ENCODE measurements at regions not wholly inside any gene's neighbourhood (a gene's known extent, or its start where the extent isn't known, plus 50 kb on each side); places are given as distances from the start of the nearest gene placed in this dataset.

DNA sequence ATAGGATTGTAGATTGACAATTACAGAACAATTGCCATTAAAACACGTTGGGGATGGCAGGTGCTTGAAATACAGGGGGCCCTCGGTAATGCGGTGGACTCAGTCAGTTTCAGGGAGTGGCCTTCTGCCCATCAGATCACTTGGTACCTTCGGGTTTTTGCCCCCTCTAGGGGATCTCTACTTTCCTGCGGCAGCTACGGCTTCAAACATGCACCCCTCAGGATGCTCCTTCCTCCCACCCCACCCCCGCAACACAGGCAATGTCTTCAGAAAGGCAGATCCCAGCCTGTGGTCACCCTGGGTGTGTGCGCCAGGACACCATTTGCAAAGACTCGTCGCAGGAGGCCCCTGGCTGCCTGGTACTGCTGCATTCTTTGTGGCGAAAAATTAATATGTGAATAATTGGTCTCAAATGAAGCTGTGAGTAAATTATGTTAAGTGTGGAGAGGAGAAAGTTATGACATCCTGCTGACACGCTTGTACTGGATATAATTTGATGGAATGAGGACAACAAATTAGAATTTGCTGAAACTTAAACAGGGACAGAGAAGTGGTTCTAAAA lies 431.0 kb upstream of the MKI67 start:
- DNase-seq (ENCODE audit: extremely low read depth, low read depth): no peak
- no peak overlapping the region for H3K4me3 ChIP-seq (replicated peaks; ENCODE audit: low read depth, low read length)
- TF ChIP-seq, protein P1, sequence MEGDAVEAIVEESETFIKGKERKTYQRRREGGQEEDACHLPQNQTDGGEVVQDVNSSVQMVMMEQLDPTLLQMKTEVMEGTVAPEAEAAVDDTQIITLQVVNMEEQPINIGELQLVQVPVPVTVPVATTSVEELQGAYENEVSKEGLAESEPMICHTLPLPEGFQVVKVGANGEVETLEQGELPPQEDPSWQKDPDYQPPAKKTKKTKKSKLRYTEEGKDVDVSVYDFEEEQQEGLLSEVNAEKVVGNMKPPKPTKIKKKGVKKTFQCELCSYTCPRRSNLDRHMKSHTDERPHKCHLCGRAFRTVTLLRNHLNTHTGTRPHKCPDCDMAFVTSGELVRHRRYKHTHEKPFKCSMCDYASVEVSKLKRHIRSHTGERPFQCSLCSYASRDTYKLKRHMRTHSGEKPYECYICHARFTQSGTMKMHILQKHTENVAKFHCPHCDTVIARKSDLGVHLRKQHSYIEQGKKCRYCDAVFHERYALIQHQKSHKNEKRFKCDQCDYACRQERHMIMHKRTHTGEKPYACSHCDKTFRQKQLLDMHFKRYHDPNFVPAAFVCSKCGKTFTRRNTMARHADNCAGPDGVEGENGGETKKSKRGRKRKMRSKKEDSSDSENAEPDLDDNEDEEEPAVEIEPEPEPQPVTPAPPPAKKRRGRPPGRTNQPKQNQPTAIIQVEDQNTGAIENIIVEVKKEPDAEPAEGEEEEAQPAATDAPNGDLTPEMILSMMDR (IDR thresholded peaks at IDR 0.05; ENCODE audit: low read depth, low read length, missing control alignments): no peak

DNA sequence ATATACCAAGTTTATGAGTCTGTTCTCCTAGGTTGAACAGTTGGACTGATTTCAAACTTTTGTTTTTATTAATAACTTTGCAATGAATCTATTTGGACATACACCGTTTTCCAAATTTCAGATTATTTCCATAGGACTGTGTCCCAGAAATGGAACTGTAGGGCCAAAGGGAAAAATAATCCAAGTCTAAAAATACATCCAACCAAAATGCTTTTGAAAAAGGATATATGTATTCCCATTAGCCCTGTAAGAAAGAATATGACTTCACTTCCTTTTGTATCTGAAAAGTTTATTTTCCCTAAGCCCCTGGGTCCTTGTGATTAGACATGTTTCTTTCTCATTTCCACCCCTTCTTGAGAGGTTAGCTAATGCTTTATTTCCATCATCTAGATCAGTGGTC lies 434.2 kb upstream of the MKI67 start:
- TF ChIP-seq, protein P1 (IDR thresholded peaks at IDR 0.05; ENCODE audit: low read depth, low read length, missing control alignments): no peak
- no peak overlapping the region for H3K4me3 ChIP-seq (replicated peaks; ENCODE audit: low read depth, low read length)
- DNase-seq (ENCODE audit: extremely low read depth, low read depth): no peak

DNA sequence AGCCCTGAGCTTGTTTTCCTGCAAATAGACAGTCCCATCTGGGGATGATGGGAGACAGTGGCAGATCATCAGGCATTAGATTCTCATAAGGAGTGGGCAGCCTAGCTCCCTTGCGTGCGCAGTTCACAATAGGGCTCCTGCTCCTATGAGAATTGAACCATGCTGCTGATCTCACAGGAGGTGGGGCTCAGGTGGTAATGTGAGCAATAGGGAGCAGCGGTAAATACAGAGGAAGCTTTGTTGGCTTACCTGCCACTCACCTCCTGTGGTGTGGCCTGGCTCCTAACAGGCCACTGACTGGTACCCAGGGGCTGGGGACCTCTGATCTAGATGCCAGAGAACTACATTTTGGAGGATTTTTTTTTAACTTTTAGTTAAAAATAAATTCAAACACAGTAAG lies 434.8 kb upstream of the MKI67 start:
- TF ChIP-seq, protein P1 (IDR thresholded peaks at IDR 0.05; ENCODE audit: low read depth, low read length, missing control alignments): no peak
- no peak for DNase-seq (ENCODE audit: extremely low read depth, low read depth)
- H3K4me3 ChIP-seq (replicated peaks; ENCODE audit: low read depth, low read length): no peak overlapping the region

DNA sequence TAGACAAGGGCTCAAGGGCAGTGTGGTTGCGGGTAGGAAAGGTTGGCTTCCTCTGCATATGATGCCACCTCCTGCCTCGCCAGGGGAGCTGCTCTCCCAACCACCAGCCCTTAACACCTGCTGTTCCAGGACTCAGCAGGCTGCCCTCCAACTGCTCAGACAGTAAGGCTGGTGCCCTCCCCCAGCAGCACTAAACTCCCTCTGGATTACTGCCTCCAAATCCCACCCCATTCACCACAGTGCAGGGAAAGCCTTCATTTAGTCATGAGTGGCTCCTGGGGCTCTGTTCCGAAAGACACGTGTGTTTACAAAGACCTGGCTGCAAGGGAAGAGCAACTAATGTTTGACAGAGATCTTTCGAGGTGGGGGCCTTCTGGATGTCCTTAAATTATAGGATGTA lies 437.2 kb upstream of the MKI67 start:
- DNase-seq (ENCODE audit: extremely low read depth, low read depth): no peak
- TF ChIP-seq, protein P1 (IDR thresholded peaks at IDR 0.05; ENCODE audit: low read depth, low read length, missing control alignments): no peak

DNA sequence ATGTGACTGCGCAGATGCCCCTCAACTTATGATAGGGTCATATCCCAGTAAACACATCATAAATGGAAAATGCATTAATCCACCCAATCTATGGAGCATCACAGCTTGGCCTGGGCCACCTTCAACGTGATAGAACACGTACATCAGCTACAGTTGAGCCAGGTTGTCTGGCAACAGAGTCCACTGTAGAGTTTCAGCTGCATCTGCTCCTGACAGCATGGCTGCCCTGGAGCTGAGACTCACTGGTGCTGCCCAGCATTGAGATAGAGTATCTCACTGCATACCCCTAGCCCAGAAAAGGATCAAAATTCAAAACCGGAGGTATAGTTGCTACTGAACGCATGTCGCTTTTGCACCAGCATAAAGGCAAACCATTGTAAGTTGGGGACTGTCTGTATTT lies 437.7 kb upstream of the MKI67 start:
- TF ChIP-seq, protein P1 (IDR thresholded peaks at IDR 0.05; ENCODE audit: low read depth, low read length, missing control alignments): no peak
- no peak for DNase-seq (ENCODE audit: extremely low read depth, low read depth)
- no peak overlapping the region for H3K4me3 ChIP-seq (replicated peaks; ENCODE audit: low read depth, low read length)

More for the DNA sequence above, 437.2 kb upstream of the MKI67 start:
- H3K4me3 ChIP-seq (replicated peaks; ENCODE audit: low read depth, low read length): no peak overlapping the region

DNA sequence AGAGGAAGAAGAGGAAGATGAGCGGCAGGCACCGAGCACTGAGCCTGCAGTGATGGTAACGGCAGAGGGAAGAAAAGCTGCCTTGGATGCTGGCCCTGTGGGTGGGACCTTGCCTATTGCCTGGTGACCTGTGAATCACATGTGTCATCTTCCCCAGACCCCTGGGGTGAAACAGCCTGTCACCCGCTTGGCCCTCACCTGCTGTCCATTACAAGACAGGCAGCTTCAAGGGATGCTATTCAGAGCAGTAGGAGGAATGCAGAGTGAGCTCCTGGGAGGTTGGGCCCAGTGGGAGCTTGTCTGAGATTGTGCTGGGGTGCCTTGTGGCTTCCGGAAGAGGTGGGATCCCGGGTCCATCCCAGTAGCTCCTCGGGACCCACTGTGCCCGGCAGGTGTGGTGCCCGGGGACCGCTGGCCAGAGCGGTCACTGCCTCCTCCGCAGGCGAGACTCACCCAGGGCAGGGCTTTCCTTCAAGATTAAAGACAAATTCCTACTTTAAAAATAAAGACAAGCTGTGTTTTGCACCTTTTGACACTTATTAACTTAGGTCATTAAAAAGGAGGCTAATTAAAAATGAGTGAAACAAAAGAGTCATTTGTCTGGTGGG lies 440.2 kb upstream of the MKI67 start:
- TF ChIP-seq, protein P1 (IDR thresholded peaks at IDR 0.05; ENCODE audit: low read depth, low read length, missing control alignments): no peak
- H3K4me3 ChIP-seq (replicated peaks; ENCODE audit: low read depth, low read length): no peak overlapping the region
- no peak for DNase-seq (ENCODE audit: extremely low read depth, low read depth)

DNA sequence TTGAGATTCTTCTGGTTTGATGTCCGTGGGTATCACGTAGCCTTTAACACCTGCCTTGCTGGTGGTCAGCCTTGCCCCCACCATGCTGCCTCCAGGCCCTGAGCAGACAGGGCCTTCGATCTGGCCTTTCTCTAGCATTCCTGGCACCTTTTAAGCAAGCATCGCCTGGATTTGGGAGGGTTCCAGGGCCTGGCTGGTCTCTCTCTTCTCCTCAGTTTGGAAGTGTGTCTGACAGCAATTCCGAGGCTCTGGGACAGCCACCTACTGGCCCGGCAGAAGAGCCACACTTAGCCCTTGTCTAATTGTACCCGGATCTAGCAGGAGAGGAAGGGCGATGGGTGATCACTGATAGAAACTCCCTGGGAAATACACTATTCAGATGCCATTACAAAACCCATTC lies 441.3 kb upstream of the MKI67 start:
- no peak for DNase-seq (ENCODE audit: extremely low read depth, low read depth)
- TF ChIP-seq, protein P1 (IDR thresholded peaks at IDR 0.05; ENCODE audit: low read depth, low read length, missing control alignments): no peak
- H3K4me3 ChIP-seq (replicated peaks; ENCODE audit: low read depth, low read length): no peak overlapping the region

Data from HFF-Myc (cell line).